HepG2 (cell line): ENCODE measurements at regions not wholly inside any gene's neighbourhood (a gene's known extent, or its start where the extent isn't known, plus 50 kb on each side); places are given as distances from the start of the nearest gene placed in this dataset.

Source experiments
- CHD2 ChIP-seq: IDR thresholded peaks from 2 replicates; pipeline ENCODE4 v1.6.1; 2011; ENCODE audit warnings: low read depth, low read length, improper control_type of control experiment
- IKZF4 ChIP-seq: sonication (generic); formaldehyde crosslinking; IDR thresholded peaks from 2 replicates; pipeline ENCODE4 v1.5.1; 2020; ENCODE audit warnings: borderline replicate concordance, mild to moderate bottlenecking, low read depth, missing genetic modification reagents; ENCODE audit errors: not compliant biosample characterization
- IKZF5 ChIP-seq: IDR thresholded peaks from 2 replicates; pipeline ENCODE4 v1.6.1; 2018; ENCODE audit warnings: missing genetic modification reagents, mild to moderate bottlenecking, missing compliant biosample characterization
- KAT2B ChIP-seq: fragments of 150-350 bp; IDR thresholded peaks from 2 replicates; pipeline ENCODE4 v1.6.1; 2014; ENCODE audit warnings: low read depth, low read length, borderline replicate concordance
- KDM4B ChIP-seq: sonication (generic); formaldehyde crosslinking; IDR thresholded peaks from 2 replicates; pipeline ENCODE4 v1.4.0; 2020; ENCODE audit warnings: missing genetic modification reagents
- KLF9 ChIP-seq: IDR thresholded peaks from 2 replicates; pipeline ENCODE4 v1.6.1; 2016; ENCODE audit warnings: low read depth
- PHF8 ChIP-seq: sonication (generic); formaldehyde crosslinking; IDR thresholded peaks from 2 replicates; pipeline ENCODE4 v1.5.0; 2020; ENCODE audit warnings: missing genetic modification reagents
- ZNF160 ChIP-seq: sonication (generic); formaldehyde crosslinking; IDR thresholded peaks from 2 replicates; pipeline ENCODE4 v1.8.0; 2022; ENCODE audit warnings: mild to moderate bottlenecking, inconsistent platforms, missing genetic modification reagents
- ZNF235 ChIP-seq: sonication (generic); formaldehyde crosslinking; IDR thresholded peaks from 2 replicates; pipeline ENCODE4 v1.8.1; 2023; ENCODE audit warnings: mild to moderate bottlenecking, missing genetic modification reagents, borderline replicate concordance
- ZNF570 ChIP-seq: sonication (generic); formaldehyde crosslinking; IDR thresholded peaks from 2 replicates; pipeline ENCODE4 v1.4.0; 2020; ENCODE audit warnings: mild to moderate bottlenecking, missing genetic modification reagents, borderline replicate concordance
- ZNF670 ChIP-seq: sonication (generic); formaldehyde crosslinking; IDR thresholded peaks from 2 replicates; pipeline ENCODE4 v1.8.0; 2022; ENCODE audit warnings: mild to moderate bottlenecking, missing genetic modification reagents, borderline replicate concordance
- ZNF746 ChIP-seq: sonication (generic); formaldehyde crosslinking; IDR thresholded peaks from 2 replicates; pipeline ENCODE4 v1.8.0; 2022; ENCODE audit warnings: mild to moderate bottlenecking, missing genetic modification reagents
- ZNF761 ChIP-seq: sonication (generic); formaldehyde crosslinking; conservative IDR thresholded peaks from 2 replicates; pipeline ENCODE4 v1.4.0; 2020; ENCODE audit warnings: mild to moderate bottlenecking, missing genetic modification reagents
- ZNF800 ChIP-seq: sonication (generic); formaldehyde crosslinking; IDR thresholded peaks from 2 replicates; pipeline ENCODE4 v1.4.0; 2020; ENCODE audit warnings: missing genetic modification reagents
- TF ChIP-seq, protein P1 (sequence below): sonication (generic); formaldehyde crosslinking; IDR thresholded peaks from 2 replicates; pipeline ENCODE4 v1.5.0; 2020; ENCODE audit warnings: mild to moderate bottlenecking, missing genetic modification reagents
- TF ChIP-seq, protein P2 (sequence below), 2 experiments: IDR thresholded peaks; 2 replicates each; pipeline ENCODE4 v1.6.1; 2011 to 2012; ENCODE audit warnings: low read length in 2 of 2, borderline replicate concordance in 1 of 2, low read depth in 1 of 2, mild to moderate bottlenecking in 1 of 2, moderate library complexity in 1 of 2
- TF ChIP-seq, protein P3 (sequence below): IDR thresholded peaks from 2 replicates; pipeline ENCODE4 v1.4.0; 2020; ENCODE audit warnings: mild to moderate bottlenecking, missing genetic modification reagents

DNA sequence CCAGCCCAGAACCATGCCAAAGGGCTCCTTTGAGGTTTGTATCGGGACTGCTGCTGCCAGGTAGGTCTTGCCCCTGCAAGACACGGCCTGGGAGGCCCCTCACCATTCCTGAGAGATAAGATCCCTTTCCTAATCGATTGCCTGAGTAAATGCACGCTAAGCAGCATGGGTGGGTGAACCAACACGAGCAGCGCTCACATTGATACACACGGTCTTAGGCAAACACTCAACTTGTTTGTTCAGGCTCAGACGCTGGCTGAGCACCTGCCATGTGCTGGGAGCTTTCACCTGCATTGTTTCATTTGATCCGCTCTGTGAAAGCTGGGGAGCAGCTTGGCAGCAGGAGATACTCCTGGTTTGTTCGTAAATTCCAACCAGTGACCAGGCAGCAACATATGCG is 76.9 kb upstream of the NEURL1B start (continued):
- TF ChIP-seq, protein P1, sequence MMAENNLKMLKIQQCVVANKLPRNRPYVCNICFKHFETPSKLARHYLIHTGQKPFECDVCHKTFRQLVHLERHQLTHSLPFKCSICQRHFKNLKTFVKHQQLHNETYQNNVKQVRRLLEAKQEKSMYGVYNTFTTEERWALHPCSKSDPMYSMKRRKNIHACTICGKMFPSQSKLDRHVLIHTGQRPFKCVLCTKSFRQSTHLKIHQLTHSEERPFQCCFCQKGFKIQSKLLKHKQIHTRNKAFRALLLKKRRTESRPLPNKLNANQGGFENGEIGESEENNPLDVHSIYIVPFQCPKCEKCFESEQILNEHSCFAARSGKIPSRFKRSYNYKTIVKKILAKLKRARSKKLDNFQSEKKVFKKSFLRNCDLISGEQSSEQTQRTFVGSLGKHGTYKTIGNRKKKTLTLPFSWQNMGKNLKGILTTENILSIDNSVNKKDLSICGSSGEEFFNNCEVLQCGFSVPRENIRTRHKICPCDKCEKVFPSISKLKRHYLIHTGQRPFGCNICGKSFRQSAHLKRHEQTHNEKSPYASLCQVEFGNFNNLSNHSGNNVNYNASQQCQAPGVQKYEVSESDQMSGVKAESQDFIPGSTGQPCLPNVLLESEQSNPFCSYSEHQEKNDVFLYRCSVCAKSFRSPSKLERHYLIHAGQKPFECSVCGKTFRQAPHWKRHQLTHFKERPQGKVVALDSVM (CRISPR knock-in tag) = no peak
- no peak; the same call in 1 of the 2 replicates for TF ChIP-seq ZNF670 (CRISPR knock-in tag)
- TF ChIP-seq IKZF5 (CRISPR knock-in tag) = no peak
- TF ChIP-seq KLF9 (CRISPR knock-in tag) = no peak
- TF ChIP-seq ZNF235 = no peak
- no peak for TF ChIP-seq ZNF800 (CRISPR knock-in tag)
- TF ChIP-seq, protein P2, sequence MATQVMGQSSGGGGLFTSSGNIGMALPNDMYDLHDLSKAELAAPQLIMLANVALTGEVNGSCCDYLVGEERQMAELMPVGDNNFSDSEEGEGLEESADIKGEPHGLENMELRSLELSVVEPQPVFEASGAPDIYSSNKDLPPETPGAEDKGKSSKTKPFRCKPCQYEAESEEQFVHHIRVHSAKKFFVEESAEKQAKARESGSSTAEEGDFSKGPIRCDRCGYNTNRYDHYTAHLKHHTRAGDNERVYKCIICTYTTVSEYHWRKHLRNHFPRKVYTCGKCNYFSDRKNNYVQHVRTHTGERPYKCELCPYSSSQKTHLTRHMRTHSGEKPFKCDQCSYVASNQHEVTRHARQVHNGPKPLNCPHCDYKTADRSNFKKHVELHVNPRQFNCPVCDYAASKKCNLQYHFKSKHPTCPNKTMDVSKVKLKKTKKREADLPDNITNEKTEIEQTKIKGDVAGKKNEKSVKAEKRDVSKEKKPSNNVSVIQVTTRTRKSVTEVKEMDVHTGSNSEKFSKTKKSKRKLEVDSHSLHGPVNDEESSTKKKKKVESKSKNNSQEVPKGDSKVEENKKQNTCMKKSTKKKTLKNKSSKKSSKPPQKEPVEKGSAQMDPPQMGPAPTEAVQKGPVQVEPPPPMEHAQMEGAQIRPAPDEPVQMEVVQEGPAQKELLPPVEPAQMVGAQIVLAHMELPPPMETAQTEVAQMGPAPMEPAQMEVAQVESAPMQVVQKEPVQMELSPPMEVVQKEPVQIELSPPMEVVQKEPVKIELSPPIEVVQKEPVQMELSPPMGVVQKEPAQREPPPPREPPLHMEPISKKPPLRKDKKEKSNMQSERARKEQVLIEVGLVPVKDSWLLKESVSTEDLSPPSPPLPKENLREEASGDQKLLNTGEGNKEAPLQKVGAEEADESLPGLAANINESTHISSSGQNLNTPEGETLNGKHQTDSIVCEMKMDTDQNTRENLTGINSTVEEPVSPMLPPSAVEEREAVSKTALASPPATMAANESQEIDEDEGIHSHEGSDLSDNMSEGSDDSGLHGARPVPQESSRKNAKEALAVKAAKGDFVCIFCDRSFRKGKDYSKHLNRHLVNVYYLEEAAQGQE (IDR thresholded peaks at IDR 0.05; ENCODE audit: borderline replicate concordance in 1 of 2, low read depth in 1 of 2, low read length in 2 of 2) = no peak
- no peak for TF ChIP-seq ZNF570 (CRISPR knock-in tag)
- no peak; the same call in 1 of the 2 replicates for TF ChIP-seq KAT2B
- TF ChIP-seq, protein P3, sequence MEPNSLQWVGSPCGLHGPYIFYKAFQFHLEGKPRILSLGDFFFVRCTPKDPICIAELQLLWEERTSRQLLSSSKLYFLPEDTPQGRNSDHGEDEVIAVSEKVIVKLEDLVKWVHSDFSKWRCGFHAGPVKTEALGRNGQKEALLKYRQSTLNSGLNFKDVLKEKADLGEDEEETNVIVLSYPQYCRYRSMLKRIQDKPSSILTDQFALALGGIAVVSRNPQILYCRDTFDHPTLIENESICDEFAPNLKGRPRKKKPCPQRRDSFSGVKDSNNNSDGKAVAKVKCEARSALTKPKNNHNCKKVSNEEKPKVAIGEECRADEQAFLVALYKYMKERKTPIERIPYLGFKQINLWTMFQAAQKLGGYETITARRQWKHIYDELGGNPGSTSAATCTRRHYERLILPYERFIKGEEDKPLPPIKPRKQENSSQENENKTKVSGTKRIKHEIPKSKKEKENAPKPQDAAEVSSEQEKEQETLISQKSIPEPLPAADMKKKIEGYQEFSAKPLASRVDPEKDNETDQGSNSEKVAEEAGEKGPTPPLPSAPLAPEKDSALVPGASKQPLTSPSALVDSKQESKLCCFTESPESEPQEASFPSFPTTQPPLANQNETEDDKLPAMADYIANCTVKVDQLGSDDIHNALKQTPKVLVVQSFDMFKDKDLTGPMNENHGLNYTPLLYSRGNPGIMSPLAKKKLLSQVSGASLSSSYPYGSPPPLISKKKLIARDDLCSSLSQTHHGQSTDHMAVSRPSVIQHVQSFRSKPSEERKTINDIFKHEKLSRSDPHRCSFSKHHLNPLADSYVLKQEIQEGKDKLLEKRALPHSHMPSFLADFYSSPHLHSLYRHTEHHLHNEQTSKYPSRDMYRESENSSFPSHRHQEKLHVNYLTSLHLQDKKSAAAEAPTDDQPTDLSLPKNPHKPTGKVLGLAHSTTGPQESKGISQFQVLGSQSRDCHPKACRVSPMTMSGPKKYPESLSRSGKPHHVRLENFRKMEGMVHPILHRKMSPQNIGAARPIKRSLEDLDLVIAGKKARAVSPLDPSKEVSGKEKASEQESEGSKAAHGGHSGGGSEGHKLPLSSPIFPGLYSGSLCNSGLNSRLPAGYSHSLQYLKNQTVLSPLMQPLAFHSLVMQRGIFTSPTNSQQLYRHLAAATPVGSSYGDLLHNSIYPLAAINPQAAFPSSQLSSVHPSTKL (CRISPR knock-in tag) = peak; percentile 70
- peak; percentile 81; the same call in 1 of the 2 replicates for TF ChIP-seq ZNF746 (CRISPR knock-in tag)
- TF ChIP-seq KDM4B (CRISPR knock-in tag) = no peak
- no peak for TF ChIP-seq PHF8 (CRISPR knock-in tag)
- TF ChIP-seq ZNF160 (CRISPR knock-in tag) = no peak
- TF ChIP-seq IKZF4 = no peak
- no peak for TF ChIP-seq CHD2
- TF ChIP-seq ZNF761 = no peak
